ENCODE measurements at regions not wholly inside any gene's neighbourhood (a gene's known extent, or its start where the extent isn't known, plus 50 kb on each side); places are given as distances from the start of the nearest gene placed in this dataset.

GRCh38 chr18:10210057-10210633 is 244.3 kb upstream of the APCDD1 start:
- TF ChIP-seq CTCF (IDR thresholded peaks at IDR 0.05) (no peak), POLR2AphosphoS5 (IDR thresholded peaks at IDR 0.05) (no peak)

All from prostate gland (tissue), 2 donors.